ENCODE measurements at regions not wholly inside any gene's neighbourhood (a gene's known extent, or its start where the extent isn't known, plus 50 kb on each side); places are given as distances from the start of the nearest gene placed in this dataset.

- H3K4me3 ChIP-seq, result no peak overlapping the region
- no peak overlapping the region for H3K27ac ChIP-seq
- no peaks in the 10 kb centered on the region for H3K4me1 ChIP-seq
- DNase-seq, result no peak
- no peaks in the 10 kb centered on the region for H3K27me3 ChIP-seq
- no peaks in the 10 kb centered on the region for H3K36me3 ChIP-seq
- TF ChIP-seq POLR2A (IDR thresholded peaks at IDR 0.05) (no peak), CTCF (IDR thresholded peaks at IDR 0.05) (no peak)
- no peaks in the 10 kb centered on the region for H3K9me3 ChIP-seq
Observed at GRCh38 chrX:15918003-15918402, 63.4 kb upstream of the AP1S2 start.

DNA sequence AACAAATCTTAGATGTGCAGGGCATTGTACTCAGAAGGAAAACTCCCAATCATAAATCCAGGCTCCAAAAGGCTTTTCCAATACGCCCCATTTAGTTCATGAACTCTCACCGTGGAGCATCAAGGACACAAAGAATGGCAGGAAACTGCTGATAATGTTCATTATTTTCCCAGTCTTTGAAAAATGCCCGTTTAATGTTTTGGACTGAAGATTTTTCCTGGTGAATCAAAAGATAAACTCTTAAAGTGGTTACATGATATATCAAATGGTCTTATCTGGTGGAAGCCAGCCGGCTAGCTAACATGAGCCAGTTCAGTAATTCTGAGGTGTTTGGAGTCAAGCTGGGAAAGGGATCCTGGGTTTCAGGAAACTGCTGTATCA, 62.1 kb upstream of the AP1S2 start:
- Histone ChIP-seq H3K27me3 (no peaks in the 10 kb centered on the region), H3K4me1 (no peaks in the 10 kb centered on the region), H3K36me3 (no peaks in the 10 kb centered on the region), H3K9me3 (no peaks in the 10 kb centered on the region), H3K27ac (no peak overlapping the region), H3K4me3 (no peak overlapping the region)
- TF ChIP-seq POLR2A (IDR thresholded peaks at IDR 0.05) (no peak), CTCF (IDR thresholded peaks at IDR 0.05) (no peak)
- DNase-seq, result no peak

- H3K27ac ChIP-seq, result no peak overlapping the region
- TF ChIP-seq CTCF (IDR thresholded peaks at IDR 0.05) (no peak), POLR2A (IDR thresholded peaks at IDR 0.05) (no peak)
- no peak overlapping the region for H3K4me3 ChIP-seq
- no peaks in the 10 kb centered on the region for H3K9me3 ChIP-seq
- H3K27me3 ChIP-seq, result no peaks in the 10 kb centered on the region
- H3K4me1 ChIP-seq, result no peaks in the 10 kb centered on the region
- H3K36me3 ChIP-seq, result no peaks in the 10 kb centered on the region
- no peak for DNase-seq
Observed at GRCh38 chrX:15915959-15916703, 61.5 kb upstream of the AP1S2 start.

DNA sequence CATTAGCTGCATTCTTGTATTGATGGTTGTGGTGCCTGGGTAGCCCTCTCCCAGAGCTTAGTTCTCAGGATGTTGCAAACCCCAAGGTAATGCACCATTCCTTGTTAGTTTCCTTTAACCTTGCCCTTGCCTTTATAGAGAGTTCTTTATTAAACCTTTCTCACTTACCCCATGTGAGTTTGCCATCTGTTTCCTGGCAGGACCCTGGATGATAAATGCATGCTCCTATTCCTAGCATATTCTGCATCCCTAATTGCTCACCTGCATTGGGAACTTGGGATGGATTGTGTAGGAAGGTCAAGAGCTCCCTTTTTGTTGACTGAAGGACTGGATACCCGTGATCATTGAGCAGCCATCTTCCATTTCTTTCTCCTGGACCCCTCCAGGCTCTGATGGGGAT, 59.9 kb upstream of the AP1S2 start:
- TF ChIP-seq POLR2A (IDR thresholded peaks at IDR 0.05) (no peak), CTCF (IDR thresholded peaks at IDR 0.05) (no peak)
- Histone ChIP-seq H3K27ac (no peak overlapping the region), H3K9me3 (no peaks in the 10 kb centered on the region), H3K4me3 (no peak overlapping the region), H3K27me3 (no peaks in the 10 kb centered on the region), H3K36me3 (no peaks in the 10 kb centered on the region), H3K4me1 (no peaks in the 10 kb centered on the region)
- DNase-seq, result no peak

DNA sequence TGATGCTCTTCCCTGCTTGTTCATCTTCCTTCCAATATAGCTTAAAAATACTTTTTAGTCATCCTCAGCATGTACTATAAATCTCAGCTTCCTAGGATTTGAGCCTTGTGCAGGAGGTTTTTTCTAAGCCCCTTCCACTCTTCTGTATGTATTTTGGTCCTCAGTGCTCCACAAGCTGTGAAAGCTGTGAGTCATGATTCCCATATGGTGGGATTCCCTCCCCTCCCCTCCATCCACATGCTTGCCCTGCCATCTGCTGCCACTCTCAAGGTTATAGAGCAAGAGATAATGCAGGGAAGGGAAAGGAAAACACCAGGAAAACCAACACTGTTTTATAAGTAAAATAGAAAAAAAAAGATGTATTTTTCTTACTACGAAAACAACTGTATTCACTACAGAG, 58.5 kb upstream of the AP1S2 start:
- no peak overlapping the region for H3K27ac ChIP-seq
- no peak overlapping the region for H3K4me3 ChIP-seq
- no peaks in the 10 kb centered on the region for H3K36me3 ChIP-seq
- H3K9me3 ChIP-seq, result no peaks in the 10 kb centered on the region
- H3K27me3 ChIP-seq, result no peaks in the 10 kb centered on the region
- no peak for DNase-seq
- no peaks in the 10 kb centered on the region for H3K4me1 ChIP-seq
- TF ChIP-seq POLR2A (IDR thresholded peaks at IDR 0.05) (no peak), CTCF (IDR thresholded peaks at IDR 0.05) (no peak)
